Activated CD8-positive, alpha-beta memory T cell treated with anti-CD3 and anti-CD28 coated beads, Interleukin-2, amount 50 U/mL, for 4 hours (primary cell): ENCODE measurements at regions not wholly inside any gene's neighbourhood (a gene's known extent, or its start where the extent isn't known, plus 50 kb on each side); places are given as distances from the start of the nearest gene placed in this dataset.
"Not testable (repeated sequence)": the region's sequence is repeated elsewhere in the genome, so short reads cannot be mapped to it uniquely, and the experiment has no call there.

ENCODE experiments used
- DNase-seq: peaks from one replicate; pipeline ENCODE4 v3.0.0-alpha.2; 2020

GRCh38 chr2:8138923-8139667 is 542.8 kb upstream of the ID2 start:
- no peak for DNase-seq

- DNase-seq = no peak
These were observed 542.1 kb upstream of the ID2 start for GRCh38 chr2:8139668-8140200.

- DNase-seq = no peak
These were observed 540.7 kb upstream of the ID2 start for GRCh38 chr2:8141079-8141707.

- no peak for DNase-seq
These were observed 540.1 kb upstream of the ID2 start for GRCh38 chr2:8141780-8142179.

- DNase-seq = no peak
These were observed 539.4 kb upstream of the ID2 start for GRCh38 chr2:8142461-8142860.

- no peak for DNase-seq
These were observed 537.7 kb upstream of the ID2 start for GRCh38 chr2:8144131-8144631.

- DNase-seq = no peak
These were observed 537.1 kb upstream of the ID2 start for GRCh38 chr2:8144785-8145184.

- DNase-seq = not testable (repeated sequence)
These were observed 536.5 kb upstream of the ID2 start for GRCh38 chr2:8145375-8145774.

- no peak for DNase-seq
These were observed 535.5 kb upstream of the ID2 start for GRCh38 chr2:8146132-8147005.

- no peak for DNase-seq
These were observed 533.4 kb upstream of the ID2 start for GRCh38 chr2:8148260-8149006.

- DNase-seq = no peak
These were observed 532.9 kb upstream of the ID2 start for GRCh38 chr2:8149007-8149405.

GRCh38 chr2:8149985-8150539 is 531.8 kb upstream of the ID2 start:
- no peak for DNase-seq

GRCh38 chr2:8151888-8152287 is 530.0 kb upstream of the ID2 start:
- no peak for DNase-seq

- DNase-seq = no peak
These were observed 529.2 kb upstream of the ID2 start for GRCh38 chr2:8152392-8153257.

- DNase-seq = no peak
These were observed 528.6 kb upstream of the ID2 start for GRCh38 chr2:8153258-8153718.

GRCh38 chr2:8154270-8154669 is 527.6 kb upstream of the ID2 start:
- DNase-seq = no peak

GRCh38 chr2:8154936-8155335 is 526.9 kb upstream of the ID2 start:
- no peak for DNase-seq

GRCh38 chr2:8157621-8158430 is 524.0 kb upstream of the ID2 start:
- DNase-seq = no peak

- DNase-seq = no peak
These were observed 523.1 kb upstream of the ID2 start for GRCh38 chr2:8158711-8159110.
